ENCODE measurements at regions not wholly inside any gene's neighbourhood (a gene's known extent, or its start where the extent isn't known, plus 50 kb on each side); places are given as distances from the start of the nearest gene placed in this dataset.

- Histone ChIP-seq H3K9ac (ENCODE audit: low read depth, low read length) (no peak overlapping the region), H2AK9ac (replicated peaks; ENCODE audit: low read depth, low read length, poor library complexity) (no peak overlapping the region), H2BK15ac (ENCODE audit: low read depth, low read length) (no peak overlapping the region), H2AK5ac (ENCODE audit: low read depth, low read length) (no peak overlapping the region), H3K4me2 (ENCODE audit: low read depth, low read length) (no peak overlapping the region), H3K9me3 (ENCODE audit: control insufficient read depth, insufficient read depth, low read length) (no peaks in the 10 kb centered on the region), H3K18ac (ENCODE audit: low read depth, low read length) (no peak overlapping the region), H3K36me3 (ENCODE audit: control insufficient read depth, insufficient read depth, low read length) (no peaks in the 10 kb centered on the region), H3K4me1 (ENCODE audit: control insufficient read depth, insufficient read depth, low read length) (peaks cover 6% of the 10 kb centered on the region), H3K27ac (ENCODE audit: insufficient read depth, low read length) (no peak overlapping the region), H3K56ac (ENCODE audit: extremely low read depth, insufficient read depth, low read length) (no peak overlapping the region), H2BK5ac (ENCODE audit: low read depth, low read length, poor library complexity, severe bottlenecking) (no peak overlapping the region), H3K4me3 (ENCODE audit: insufficient read depth, low read depth, low read length) (no peak overlapping the region), H3K4ac (ENCODE audit: low read depth, low read length) (no peak overlapping the region), H3K79me1 (ENCODE audit: low read depth in 1 of 2, low read length in 2 of 2) (no peaks in the 10 kb centered on the region), H3K9me1 (ENCODE audit: insufficient read depth, low read length) (peaks cover 10% of the 10 kb centered on the region), H3K27me3 (ENCODE audit: control insufficient read depth, insufficient read depth, low read length) (no peaks in the 10 kb centered on the region), H3K23ac (ENCODE audit: low read depth, low read length) (no peak overlapping the region), H2BK120ac (ENCODE audit: low read depth, low read length) (no peak overlapping the region), H4K20me1 (ENCODE audit: insufficient read depth, low read length) (peaks cover 5% of the 10 kb centered on the region; the same call in 1 of the 2 replicates), H4K8ac (ENCODE audit: low read depth in 2 of 2, low read length in 2 of 2) (no peak overlapping the region), H3K14ac (replicated peaks; ENCODE audit: low read depth, low read length) (no peak overlapping the region), H2AFZ (replicated peaks; ENCODE audit: low read length, poor library complexity) (no peak overlapping the region), H2BK20ac (ENCODE audit: low read depth, low read length) (no peak overlapping the region), H4K91ac (ENCODE audit: insufficient read depth, low read depth, low read length) (no peak overlapping the region), H4K5ac (ENCODE audit: low read depth, low read length) (no peak overlapping the region)
- dilution Hi-C loops (cut with HindIII; ENCODE audit: low sequenced_read_pairs, unreplicated experiment): no loop called here
- no TSS peak for BruUV-seq (replicated peaks)
- DNase-seq (no peak), ATAC-seq (ENCODE audit: low read depth) (no peak)
- CTCF ChIA-PET: no interaction called here
- in situ Hi-C loops (cut with MboI; ENCODE audit: low sequenced_read_pairs): no loop called here
- no CpG with 5 or more reads among the region's 3 CpGs for WGBS, 2 experiments (ENCODE audit: extremely low coverage in 2 of 2, insufficient read length in 1 of 2)
- no peak for TF ChIP-seq MAZ (IDR thresholded peaks at IDR 0.05; ENCODE audit: borderline replicate concordance, low read depth, low read length)
- no peak for TF ChIP-seq CHD1 (IDR thresholded peaks at IDR 0.05; ENCODE audit: low read depth, low read length)
- no peak for TF ChIP-seq RAD21 (IDR thresholded peaks at IDR 0.05; ENCODE audit: low read length)
- no peak for TF ChIP-seq POLR2A (IDR thresholded peaks at IDR 0.05; ENCODE audit: low read depth, low read length)
- no peak for TF ChIP-seq CTCF (conservative IDR thresholded peaks at IDR 0.05; ENCODE audit: low read depth, low read length)
- TF ChIP-seq NFE2L2 (IDR thresholded peaks at IDR 0.05; ENCODE audit: low read depth, low read length): no peak
- TF ChIP-seq USF2 (IDR thresholded peaks at IDR 0.05; ENCODE audit: low read depth, low read length): no peak
- TF ChIP-seq RCOR1 (IDR thresholded peaks at IDR 0.05; ENCODE audit: insufficient replicate concordance, low read length): no peak
- POLR2A ChIA-PET (ENCODE audit: unreplicated experiment): no interaction called here
- intact Hi-C loops (cut with micrococcal nuclease): no loop called here
Measured at GRCh38 chr5:17367256-17367840, 130.7 kb upstream of the TAF11L2 start.

Data from IMR-90 (cell line).